NCI-H1092 (cell line): ENCODE measurements at regions not wholly inside any gene's neighbourhood (a gene's known extent, or its start where the extent isn't known, plus 50 kb on each side); places are given as distances from the start of the nearest gene placed in this dataset.
"Not testable (repeated sequence)": the region's sequence is repeated elsewhere in the genome, so short reads cannot be mapped to it uniquely, and the experiment has no call there.

Source experiments
- DNase-seq: peaks from one replicate; lab custom pipeline; 2025; lab: John Stamatoyannopoulos, UW

DNA sequence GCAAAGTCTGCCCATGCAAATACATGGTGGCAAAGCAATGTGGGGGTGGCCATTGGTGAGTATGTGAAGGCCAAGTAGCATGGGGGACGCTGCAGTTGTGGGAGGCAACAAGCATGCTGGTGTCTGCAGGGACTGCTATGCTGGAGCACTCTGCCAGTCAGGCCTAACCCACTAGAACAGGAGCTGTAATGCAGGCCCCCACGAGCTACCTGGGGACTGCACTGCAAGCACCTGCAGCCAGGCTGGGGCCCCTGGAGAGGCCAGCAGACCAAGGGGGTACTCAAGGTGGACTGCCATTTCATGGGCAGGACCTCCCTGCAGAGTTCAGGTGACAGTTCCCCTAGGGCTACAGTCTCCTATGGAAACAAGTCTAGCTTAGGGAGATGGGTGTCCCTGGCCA is 183.8 kb upstream of the PDE4D start:
- no peak for DNase-seq

DNA sequence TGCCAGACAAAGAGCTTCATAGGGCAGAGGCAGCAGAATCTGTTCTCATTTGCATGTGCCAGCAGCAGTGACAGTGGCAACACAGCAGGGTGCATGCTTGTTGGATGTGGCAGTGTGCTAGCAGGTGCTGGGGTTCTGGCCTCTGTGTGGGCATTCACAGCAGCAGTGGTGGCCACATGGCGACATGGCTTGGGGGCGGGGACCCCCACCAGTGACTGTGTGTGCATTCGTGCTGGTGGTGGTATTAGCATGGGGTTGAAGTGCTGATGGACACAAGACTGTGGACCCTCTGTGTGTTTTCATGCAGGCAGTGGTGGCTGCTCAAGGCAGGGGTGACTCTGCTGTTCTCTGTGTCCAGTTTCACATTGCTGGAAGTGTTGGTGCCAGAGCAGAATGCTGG is 183.2 kb upstream of the PDE4D start:
- DNase-seq = no peak

DNA sequence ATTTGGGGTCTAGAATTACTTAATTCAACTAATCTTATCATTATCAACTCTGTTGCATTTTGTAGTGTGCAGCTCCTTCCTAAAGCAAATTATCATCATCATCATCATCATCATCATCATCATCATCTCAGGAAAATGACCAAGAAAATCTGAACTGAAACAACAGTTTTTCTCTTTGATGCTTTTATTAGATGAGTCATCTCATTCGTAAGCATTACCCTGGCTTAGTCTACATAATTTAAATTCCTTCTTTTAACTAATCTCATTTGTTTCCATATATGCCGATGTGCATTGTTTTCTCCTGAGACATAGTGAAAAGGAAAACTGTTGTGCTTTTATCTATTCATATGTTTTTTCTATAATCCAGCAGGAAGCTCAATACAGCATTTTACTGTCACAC is 173.0 kb upstream of the PDE4D start:
- no peak for DNase-seq

DNA sequence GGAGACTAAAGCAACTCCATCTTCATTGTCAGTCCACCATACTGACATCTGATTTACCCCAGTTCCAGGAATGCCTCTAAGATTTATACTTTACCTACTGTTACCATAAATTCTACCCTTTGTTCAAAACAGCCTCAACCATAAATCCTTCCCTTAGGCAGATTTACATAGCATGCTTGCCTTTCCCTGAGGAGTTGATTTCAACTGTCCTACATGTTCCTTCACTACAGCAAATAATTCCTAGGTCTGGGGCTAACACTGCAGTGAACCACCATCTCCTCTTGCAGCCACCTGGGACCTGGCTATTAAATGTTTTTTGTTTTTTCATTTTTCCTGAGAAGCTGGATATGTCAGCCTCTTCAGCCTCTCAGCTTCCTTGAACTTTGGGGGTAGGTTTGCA is 166.9 kb upstream of the PDE4D start:
- no peak for DNase-seq

DNA sequence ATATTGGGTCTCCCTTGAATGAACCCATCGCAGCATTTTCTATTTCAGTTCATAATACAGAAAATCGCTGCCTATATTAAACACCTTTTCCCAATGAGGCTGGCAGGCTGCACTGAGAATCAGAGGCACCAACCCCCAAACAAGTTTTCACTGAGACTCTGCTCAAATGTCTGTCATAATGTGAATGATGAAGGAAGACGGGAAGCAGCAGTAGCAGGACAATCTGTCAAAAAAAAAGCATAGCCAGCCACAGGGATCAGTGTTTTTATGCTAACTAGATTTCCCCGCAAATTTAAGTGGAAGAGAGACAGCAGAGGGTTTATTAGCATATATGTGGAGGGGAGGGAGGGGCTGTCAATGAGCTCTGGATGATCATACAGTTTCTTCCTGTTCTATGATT is 162.7 kb upstream of the PDE4D start:
- DNase-seq = no peak

DNA sequence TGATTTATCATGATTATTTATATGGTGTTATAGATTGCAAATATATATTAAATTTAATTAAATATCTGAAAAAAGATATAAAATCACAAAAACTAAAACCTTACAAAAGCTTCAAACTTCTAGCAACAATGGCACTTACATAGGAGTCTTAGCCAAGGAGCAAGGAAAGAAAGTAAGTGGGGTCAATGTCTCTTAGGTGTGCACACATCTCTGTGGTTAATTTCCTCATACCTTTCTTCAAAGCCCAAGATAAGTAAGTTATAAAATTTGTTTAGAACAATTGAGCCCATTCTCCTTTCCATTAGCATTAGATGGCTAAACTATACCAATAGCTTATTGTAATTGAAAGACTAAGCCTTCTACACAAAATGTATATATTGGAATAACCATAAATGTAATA is 161.6 kb upstream of the PDE4D start:
- DNase-seq = no peak

DNA sequence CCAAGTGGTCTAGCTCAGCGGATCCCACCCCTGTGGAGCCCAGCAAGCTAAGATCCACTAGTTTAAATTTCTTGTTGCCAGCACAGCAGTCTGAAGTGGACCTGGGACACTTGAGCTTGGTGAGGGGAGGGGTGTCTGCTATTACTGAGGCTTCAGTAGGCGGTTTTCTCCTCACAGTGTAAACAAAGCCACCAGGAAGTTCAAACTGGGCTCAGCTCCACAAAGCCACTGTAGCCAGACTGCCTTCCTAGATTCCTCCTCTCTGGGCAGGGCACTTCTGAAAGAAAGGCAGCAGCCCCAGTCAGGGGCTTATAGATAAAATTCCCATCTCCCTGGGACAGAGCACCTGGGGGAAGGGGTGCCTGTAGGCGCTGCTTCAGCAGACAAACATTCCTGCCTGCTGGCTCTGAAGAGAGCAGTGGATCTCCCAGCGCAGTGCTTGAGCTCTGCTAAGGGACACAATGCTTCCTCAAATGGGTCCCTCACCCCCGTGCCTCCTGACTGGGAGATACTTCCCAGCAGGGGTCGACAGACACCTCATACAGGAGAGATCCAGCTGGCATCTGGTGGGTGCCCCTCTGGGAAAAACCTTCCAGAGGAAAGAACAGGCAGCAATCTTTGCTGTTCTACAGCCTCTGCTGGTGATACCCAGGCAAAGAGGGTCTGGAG is 148.6 kb upstream of the PDE4D start:
- DNase-seq = not testable (repeated sequence)

DNA sequence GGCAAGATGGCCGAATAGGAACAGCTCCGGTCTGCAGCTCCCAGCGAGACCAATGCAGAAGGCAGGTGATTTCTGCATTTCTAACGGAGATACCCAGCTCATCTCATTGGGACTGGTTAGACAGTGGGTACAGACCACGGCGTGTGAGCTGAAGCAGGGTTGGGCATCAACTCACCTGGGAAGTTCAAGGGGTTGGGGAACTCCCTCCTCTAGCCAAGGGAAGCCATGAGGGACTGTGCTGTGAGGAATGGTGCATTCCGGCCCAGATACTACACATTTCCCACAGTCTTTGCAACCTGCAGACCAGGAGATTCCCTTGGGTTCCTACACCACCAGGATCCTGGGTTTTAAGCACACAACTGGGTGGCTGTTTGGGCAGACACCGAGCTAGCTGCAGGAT is 148.0 kb upstream of the PDE4D start:
- not testable (repeated sequence) for DNase-seq

DNA sequence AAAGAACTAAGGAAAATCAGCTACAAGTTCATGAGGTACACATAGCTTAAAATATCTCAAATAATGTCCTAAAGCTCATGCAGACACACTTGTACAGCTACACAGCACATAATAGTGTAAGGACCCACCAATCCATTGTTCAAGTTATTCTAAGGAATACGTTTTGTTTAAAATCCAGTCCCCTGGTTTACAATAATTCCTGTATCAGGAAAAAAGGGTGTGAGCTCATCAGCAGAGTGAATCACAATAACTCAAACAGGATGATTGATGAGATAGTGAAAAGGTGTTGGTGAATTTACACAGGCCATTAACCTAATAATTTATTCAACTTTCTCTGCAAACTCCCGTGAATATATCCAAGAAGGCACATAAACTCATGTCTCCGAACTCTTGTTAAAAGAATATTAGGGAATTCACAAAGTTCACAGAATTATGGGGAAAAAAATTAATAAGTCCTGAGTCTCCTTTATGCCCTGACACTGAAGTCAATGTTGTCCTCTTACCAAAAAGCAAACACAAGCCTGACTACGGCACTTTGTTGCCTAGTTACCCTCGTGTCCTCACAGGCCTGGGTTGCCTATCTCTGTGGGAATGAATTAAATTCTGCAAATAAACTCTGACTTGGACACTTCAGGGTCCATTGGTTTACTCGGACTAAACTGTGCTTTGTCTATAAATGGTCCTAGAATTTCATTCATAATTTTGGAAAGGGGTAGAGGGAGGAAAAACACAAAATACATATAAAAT is 142.8 kb upstream of the PDE4D start:
- peak; percentile 51 for DNase-seq

DNA sequence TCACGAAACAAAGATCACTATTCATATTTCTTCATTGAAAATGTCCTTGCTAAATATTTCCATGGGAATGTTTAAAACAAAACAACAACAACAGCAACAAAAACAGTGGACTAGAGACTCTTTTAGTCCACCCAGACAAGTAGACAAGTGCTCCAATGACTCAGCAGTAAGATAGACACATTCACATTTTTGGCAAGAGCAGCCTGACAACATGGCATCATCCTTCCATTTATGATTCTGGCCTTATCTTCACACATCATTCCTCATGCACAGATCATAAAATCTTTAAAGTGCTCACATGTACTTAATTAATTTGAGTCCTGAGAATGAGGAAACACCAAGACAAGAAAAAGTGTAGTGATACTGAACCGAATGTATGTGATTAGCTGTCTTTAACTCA is 132.6 kb upstream of the PDE4D start:
- DNase-seq = no peak

DNA sequence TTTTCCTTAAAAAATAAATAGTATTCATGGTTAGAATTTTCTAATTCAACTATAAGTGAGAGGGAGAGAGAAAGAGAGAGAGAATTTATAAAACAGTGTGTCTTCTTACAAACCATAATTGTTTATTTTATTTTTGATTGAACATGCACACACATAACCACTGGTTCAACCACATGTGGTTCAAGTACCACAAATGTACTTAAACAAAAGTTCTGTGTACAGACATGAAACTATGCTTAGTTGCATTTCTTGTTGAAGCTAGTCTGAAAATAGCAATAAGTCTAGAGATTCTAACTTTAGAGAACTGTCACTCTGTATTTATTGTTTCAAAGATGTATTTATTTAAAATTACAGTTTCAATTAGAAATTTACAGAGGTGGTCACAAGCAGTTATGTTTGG is 130.6 kb upstream of the PDE4D start:
- no peak for DNase-seq

DNA sequence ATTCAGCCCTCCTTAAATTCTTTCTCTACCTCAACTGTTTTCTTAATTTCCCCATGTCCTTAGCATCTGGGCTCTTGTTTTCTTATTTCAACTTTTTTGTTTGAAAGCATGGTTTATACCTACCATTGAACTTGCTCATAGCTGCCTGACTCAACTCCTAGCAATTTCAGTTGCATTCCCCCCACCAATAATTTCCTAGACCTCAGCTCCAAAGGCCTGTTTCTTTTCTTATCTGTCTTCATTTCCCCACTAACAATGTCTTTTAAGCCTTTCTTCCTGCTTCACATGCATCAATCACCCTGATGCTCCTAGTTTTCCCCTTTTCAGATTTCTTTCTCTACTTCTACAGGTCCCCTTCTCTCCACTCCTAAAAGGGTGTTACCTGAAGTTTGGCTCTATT is 129.7 kb upstream of the PDE4D start:
- no peak for DNase-seq

DNA sequence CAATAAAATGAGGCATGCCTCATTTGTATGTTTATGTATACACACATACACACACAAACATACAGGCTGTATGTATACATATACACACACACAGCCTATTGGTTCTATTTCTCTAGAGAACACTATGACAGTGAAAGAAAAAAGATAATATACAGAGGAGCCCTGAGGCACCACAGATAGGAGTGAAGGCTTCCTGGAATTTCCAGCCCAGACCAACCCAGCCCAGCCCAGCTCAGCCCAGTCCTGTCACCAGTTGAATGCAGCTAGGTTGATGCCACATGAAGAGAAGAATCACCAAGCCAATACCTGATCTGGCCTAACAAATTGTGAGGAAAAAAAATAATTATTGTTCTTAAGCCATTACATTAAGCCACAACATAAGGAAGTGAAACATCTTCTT is 126.9 kb upstream of the PDE4D start:
- DNase-seq = no peak

DNA sequence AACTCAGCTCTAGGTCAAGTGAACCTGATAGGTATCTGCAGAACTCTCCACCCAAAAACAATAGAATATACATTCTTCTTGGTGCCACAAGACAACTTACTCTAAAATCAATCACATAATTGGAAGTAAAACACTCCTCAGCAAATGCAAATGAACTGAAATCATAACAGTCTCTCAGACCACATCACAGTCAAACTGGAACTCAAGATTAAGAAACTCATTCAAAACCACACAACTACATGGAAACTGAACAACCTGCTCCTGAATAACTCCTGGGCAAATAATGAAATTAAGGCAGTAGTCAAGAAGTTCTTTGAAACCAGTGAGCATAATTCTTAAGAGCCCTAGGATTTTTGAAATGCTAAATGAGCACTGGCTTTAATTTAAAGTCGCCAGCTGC is 125.4 kb upstream of the PDE4D start:
- DNase-seq = not testable (repeated sequence)

DNA sequence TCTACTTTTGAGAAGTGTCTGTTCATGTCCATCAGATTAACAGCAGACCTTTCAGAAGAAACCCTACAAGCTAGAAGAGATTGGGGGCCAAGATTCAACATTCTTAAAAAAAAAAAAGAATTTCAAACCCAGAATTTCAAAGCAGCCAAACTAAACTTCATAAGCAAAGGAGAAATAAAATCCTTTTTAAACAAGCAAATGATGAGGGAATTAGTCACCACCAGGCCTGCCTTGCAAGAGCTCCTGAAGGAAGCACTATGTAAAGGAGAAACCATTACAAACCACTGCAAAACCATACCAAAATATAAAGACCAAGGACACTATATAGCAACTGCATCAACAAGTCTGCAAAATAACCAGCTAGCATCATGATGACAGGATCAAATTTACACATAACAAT is 124.6 kb upstream of the PDE4D start:
- DNase-seq = no peak

DNA sequence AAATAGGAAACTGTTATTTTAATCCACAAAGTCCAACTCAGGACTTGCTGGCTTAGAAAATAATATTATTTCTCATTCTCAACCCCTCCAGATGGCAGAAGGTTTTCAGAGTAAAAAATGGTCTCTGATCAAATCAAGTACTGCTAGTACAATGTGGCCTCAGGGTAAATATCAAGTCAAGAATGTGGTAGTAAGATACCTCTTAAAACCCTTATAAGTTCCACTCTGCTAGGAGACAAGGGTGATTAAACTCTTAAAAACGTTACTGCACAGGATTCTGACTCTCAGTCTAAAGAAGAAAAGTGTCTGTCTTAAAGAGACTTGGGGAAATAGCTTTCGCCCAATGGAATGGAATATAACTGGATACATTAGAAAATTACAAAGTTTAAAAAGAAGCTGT is 120.8 kb upstream of the PDE4D start:
- no peak for DNase-seq

DNA sequence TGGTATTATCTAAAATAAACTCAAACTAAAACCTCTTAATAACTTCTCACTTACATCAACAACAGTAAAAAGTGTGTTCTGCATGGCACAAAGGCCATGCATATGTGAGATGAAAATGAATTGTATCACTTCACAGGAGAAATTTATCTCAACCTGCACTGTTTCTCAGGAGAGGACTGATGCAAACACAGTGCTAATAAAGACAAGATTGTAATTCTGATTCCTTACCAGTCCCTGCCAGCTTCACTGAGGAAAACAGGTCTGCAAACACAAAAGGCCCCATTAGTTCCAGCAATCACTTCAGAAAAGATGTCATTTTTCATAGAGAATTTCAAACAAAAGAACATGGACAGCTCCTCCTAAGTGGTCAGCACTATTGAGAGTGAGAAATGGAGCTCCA is 117.3 kb upstream of the PDE4D start:
- no peak for DNase-seq

DNA sequence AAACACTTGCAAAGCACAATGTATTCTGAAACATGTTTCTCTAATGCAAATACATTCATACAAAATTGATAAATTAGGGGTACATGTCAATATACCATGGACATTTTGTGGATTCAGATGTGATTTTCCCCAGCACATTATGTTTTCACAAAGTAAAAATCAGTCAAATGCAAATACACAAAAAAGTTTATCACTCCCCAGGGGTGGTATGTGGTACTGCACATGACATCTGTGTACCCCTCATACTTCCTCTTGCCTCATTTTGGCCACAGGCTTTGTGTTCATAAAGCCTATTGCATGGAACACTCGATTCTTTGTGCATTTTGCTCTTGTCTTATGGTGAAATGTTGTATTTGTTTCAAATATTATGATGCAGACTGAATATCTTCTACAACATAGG is 116.8 kb upstream of the PDE4D start:
- DNase-seq = no peak

DNA sequence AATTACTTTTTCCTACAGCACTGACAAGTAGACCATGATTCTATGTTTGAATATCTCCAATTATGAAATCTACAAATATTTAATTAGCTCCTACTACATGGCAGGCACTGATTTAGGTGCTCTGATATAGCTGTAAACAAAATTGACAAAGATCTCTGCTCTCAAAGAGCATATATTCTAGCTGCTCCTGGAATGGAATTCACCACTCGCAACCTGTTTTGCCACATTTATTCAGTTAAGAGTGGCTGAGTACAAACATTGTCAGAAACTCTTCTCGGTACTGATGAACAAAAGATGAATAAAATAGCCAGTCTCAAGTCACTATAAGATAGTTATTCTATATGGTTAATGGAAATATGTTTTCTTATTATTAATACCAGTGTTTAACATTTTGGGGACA is 114.2 kb upstream of the PDE4D start:
- DNase-seq = no peak

DNA sequence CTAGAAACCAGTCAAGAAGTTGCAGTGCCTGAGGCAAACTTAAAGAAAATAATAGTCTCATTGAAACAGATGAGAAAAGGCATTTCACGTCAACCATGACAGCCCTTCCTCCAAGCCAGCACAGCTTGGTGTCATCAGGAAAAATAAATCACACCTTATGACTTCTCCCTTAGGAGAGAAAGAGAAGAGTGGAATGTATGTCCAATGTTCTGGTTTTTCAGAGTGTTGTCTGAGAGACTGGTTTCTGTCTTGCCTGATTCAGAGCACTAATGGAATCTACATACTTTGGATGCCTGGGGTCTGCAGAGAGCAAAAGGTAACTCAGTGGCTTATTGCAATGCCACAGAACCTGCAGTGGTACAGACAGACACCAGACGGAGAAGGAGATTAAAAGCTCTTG is 105.5 kb upstream of the PDE4D start:
- DNase-seq = no peak

DNA sequence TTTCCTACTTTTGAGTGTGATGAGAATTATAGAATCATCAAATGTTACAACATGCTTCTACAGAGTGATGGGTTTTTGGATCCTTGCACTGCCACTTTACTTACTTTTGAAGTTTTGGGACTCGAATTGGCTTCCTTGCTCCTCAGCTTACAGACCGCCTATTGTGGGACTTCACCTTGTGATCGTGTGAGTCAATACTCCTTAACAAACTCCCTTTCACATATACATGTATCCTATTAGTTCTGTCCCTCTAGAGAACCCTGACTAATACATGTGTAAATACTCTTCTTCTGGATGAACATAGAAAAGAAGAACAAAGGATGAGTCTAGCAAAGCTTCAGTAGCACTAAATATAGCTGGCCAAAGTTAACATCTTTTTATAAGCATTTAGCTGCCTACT is 98.7 kb upstream of the PDE4D start:
- no peak for DNase-seq

DNA sequence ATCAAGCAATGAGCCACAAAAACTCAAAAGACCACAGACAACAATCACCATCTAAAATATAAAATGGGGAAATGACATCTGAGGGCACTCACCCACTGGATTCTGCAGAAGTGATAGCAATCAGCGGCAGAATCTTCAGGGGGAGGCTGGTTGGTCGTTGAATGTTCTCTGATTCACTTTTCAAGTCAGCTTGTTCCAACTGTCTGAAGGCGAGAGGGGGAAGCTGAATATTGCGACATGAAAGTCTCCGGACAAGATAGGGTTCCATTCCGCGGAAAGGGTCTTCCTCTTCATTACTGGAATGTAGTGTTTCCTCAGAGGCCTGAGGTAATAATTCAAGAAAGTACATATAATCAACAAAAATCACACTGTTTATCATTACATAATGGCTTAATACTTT is 94.9 kb upstream of the PDE4D start:
- no peak for DNase-seq

DNA sequence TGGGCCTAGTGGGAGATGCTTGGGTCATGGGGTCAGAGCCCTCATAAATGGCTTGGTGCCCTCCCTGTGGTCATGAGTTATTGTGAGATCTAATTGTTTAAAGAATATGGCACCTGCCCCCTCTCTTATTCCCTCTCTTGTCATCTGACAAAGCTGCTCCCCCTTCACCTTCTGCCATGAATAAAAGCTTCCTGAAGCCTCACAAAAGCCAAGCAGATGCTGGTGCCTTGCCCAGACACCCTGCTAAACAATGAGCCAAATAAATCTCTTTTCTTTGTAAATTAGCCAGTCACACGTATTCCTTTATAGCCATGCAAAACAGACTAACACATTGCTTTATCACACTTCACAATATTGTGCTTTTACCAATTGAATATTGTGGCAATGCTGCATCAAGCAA is 82.8 kb upstream of the PDE4D start:
- DNase-seq = no peak

DNA sequence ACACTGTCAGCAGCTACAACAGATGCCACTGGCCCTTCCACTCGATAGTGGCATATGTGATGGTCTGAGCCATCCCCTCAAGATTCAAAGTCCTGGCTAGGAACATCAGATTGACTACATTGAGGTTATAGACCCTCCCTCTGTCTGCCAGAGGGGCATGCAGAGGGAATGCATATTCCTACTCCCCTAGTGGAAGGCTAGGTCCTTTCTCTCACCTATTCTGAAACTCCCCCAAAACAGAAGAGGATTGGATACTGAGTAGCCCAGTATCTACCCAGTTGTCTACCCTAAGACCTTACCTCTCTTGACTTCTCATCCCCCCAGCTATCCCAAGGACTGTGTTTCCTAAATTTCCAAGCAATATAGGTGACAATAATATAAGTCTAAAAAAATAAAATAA is 78.5 kb upstream of the PDE4D start:
- DNase-seq = no peak
